GM19099 (cell line): ENCODE measurements at regions not wholly inside any gene's neighbourhood (a gene's known extent, or its start where the extent isn't known, plus 50 kb on each side); places are given as distances from the start of the nearest gene placed in this dataset.

Experiments
- POLR2A ChIP-seq: IDR thresholded peaks from 3 replicates; pipeline ENCODE4 v1.6.1; 2011; ENCODE audit warnings: low read depth; ENCODE audit not compliant: insufficient read length; ENCODE audit errors: extremely low read depth

GRCh38 chr6:11431455-11431937, 106.1 kb upstream of the TMEM170B start:
- TF ChIP-seq POLR2A = no peak

GRCh38 chr6:11430036-11430435, 107.5 kb upstream of the TMEM170B start:
- no peak for TF ChIP-seq POLR2A

- no peak for TF ChIP-seq POLR2A
Observed at GRCh38 chr6:11429577-11429976, 108.0 kb upstream of the TMEM170B start.

- peak; percentile 29 for TF ChIP-seq POLR2A
Observed at GRCh38 chr6:11428895-11429294, 108.7 kb upstream of the TMEM170B start.

GRCh38 chr6:11428371-11428770, 109.2 kb upstream of the TMEM170B start:
- no peak for TF ChIP-seq POLR2A

GRCh38 chr6:11427723-11428245, 109.8 kb upstream of the TMEM170B start:
- TF ChIP-seq POLR2A = no peak

GRCh38 chr6:11427091-11427722, 110.3 kb upstream of the TMEM170B start:
- no peak for TF ChIP-seq POLR2A

- TF ChIP-seq POLR2A = no peak
Observed at GRCh38 chr6:11426571-11426970, 111.0 kb upstream of the TMEM170B start.

GRCh38 chr6:11425876-11426275, 111.7 kb upstream of the TMEM170B start:
- TF ChIP-seq POLR2A = no peak

- TF ChIP-seq POLR2A = no peak
Observed at GRCh38 chr6:11425431-11425871, 112.1 kb upstream of the TMEM170B start.

- no peak for TF ChIP-seq POLR2A
Observed at GRCh38 chr6:11424395-11425034, 113.0 kb upstream of the TMEM170B start.

- TF ChIP-seq POLR2A = no peak
Observed at GRCh38 chr6:11423667-11424066, 113.9 kb upstream of the TMEM170B start.

GRCh38 chr6:11423072-11423471, 114.5 kb upstream of the TMEM170B start:
- TF ChIP-seq POLR2A = no peak

- TF ChIP-seq POLR2A = no peak
Observed at GRCh38 chr6:11419763-11420453, 117.6 kb upstream of the TMEM170B start.

GRCh38 chr6:11418290-11418905, 119.2 kb upstream of the TMEM170B start:
- no peak for TF ChIP-seq POLR2A

GRCh38 chr6:11416936-11417576, 120.5 kb upstream of the TMEM170B start:
- TF ChIP-seq POLR2A = no peak

- no peak for TF ChIP-seq POLR2A
Observed at GRCh38 chr6:11415557-11415956, 122.0 kb upstream of the TMEM170B start.
